A549 (cell line): ENCODE measurements at regions not wholly inside any gene's neighbourhood (a gene's known extent, or its start where the extent isn't known, plus 50 kb on each side); places are given as distances from the start of the nearest gene placed in this dataset.

Experiments
- ATAC-seq, 2 experiments: fragments of 200-7000 bp in 1 of 2; fragments of >200 bp in 1 of 2; cut with Nextera tagmentation in 1 of 2; cut with Tn5 transposase in 1 of 2; 3 replicates each; pipeline versions ENCODE4 v1.8.0 to v1.9.1; 2018 to 2020; ENCODE audit warnings: mild to moderate bottlenecking in 1 of 2, moderate library complexity in 1 of 2
- CTCF ChIA-PET: fragments of 300-600 bp; sonication (Branson Sonifier 250); formaldehyde crosslinking; extraction: SDS; loops from one replicate; lab custom pipeline; 2021; ENCODE audit warnings: antibody characterized with exemption, inconsistent platforms; lab: Yijun Ruan, JAX
- POLR2A ChIA-PET: fragments of 350-600 bp; formaldehyde crosslinking; extraction: SDS; loops from one replicate; lab custom pipeline; 2021; ENCODE audit warnings: antibody characterized with exemption, inconsistent platforms; lab: Yijun Ruan, JAX
- DNase-seq, 2 experiments: peaks; one replicate each; pipeline versions ENCODE4 v3.0.0 to v3.0.0-alpha.2; 2011 to 2016; ENCODE audit warnings: low read depth in 1 of 2, low spot score in 1 of 2
- FAIRE-seq: peaks from 2 replicates; lab custom pipeline; 2011; peaks lifted over from hg19 to GRCh38; lab: Jason Lieb, UNC
- H3K27ac ChIP-seq, 2 experiments: fragments of >200 bp; sonication (Bioruptor Twin); formaldehyde crosslinking; 3 replicates each; pipeline ENCODE4 v1.5.1; 2016 to 2017
- H3K4me1 ChIP-seq: fragments of >200 bp; sonication (Bioruptor Twin); formaldehyde crosslinking; 3 replicates; pipeline ENCODE4 v1.6.1; 2016
- H3K4me2 ChIP-seq: fragments of >200 bp; sonication (Bioruptor Twin); formaldehyde crosslinking; 3 replicates; pipeline ENCODE4 v1.6.1; 2016
- H3K4me3 ChIP-seq: fragments of >200 bp; sonication (Bioruptor Twin); formaldehyde crosslinking; 3 replicates; pipeline ENCODE4 v1.5.1; 2016
- H3K9me3 ChIP-seq: fragments of >200 bp; sonication (Bioruptor Twin); formaldehyde crosslinking; 3 replicates; pipeline ENCODE4 v1.6.1; 2016
- EHF ChIP-seq: fragments of 250-450 bp; sonication (Bioruptor Pico); IDR thresholded peaks from 2 replicates; pipeline ENCODE4 v1.5.0; 2020; ENCODE audit warnings: mild to moderate bottlenecking
- FOXS1 ChIP-seq: fragments of 250-450 bp; sonication (Bioruptor Pico); IDR thresholded peaks from 2 replicates; pipeline ENCODE4 v1.5.0; 2020; ENCODE audit warnings: mild to moderate bottlenecking, moderate library complexity
- HDAC2 ChIP-seq: fragments of 200-600 bp; sonication (generic); IDR thresholded peaks from 2 replicates; pipeline ENCODE4 v1.6.1; 2016
- HOXB13 ChIP-seq: fragments of 250-450 bp; sonication (Bioruptor Pico); IDR thresholded peaks from 2 replicates; pipeline ENCODE4 v1.5.0; 2020; ENCODE audit warnings: low read depth, mild to moderate bottlenecking, moderate library complexity
- KDM5A ChIP-seq: fragments of 200-600 bp; sonication (generic); IDR thresholded peaks from 2 replicates; pipeline ENCODE4 v1.6.1; 2016; ENCODE audit warnings: antibody characterized with exemption, mild to moderate bottlenecking
- MAFK ChIP-seq: fragments of 450-650 bp; IDR thresholded peaks from 2 replicates; pipeline ENCODE4 v1.6.1; 2014; ENCODE audit not compliant: partially characterized antibody
- NPAS2 ChIP-seq: fragments of 250-450 bp; sonication (Bioruptor Pico); IDR thresholded peaks from 2 replicates; pipeline ENCODE4 v1.8.0; 2022; ENCODE audit warnings: mild to moderate bottlenecking, moderate library complexity, borderline replicate concordance
- POLR2AphosphoS2 ChIP-seq: conservative IDR thresholded peaks from 2 replicates; pipeline ENCODE4 v1.6.1; 2012; ENCODE audit warnings: low read length, improper control_type of control experiment, inconsistent platforms
- RARB ChIP-seq: fragments of 250-450 bp; sonication (Bioruptor Pico); IDR thresholded peaks from 2 replicates; pipeline ENCODE4 v1.8.0; 2021; ENCODE audit warnings: mild to moderate bottlenecking, moderate library complexity
- SMC3 ChIP-seq: fragments of >200 bp; sonication (Bioruptor Twin); formaldehyde crosslinking; IDR thresholded peaks from 3 replicates; pipeline ENCODE4 v1.6.1; 2018; ENCODE audit warnings: inconsistent platforms
- TFCP2L1 ChIP-seq: fragments of 250-450 bp; sonication (Bioruptor Pico); IDR thresholded peaks from 2 replicates; pipeline ENCODE4 v1.5.0; 2021; ENCODE audit warnings: mild to moderate bottlenecking
- ZFP36 ChIP-seq: fragments of 450-650 bp; IDR thresholded peaks from 2 replicates; pipeline ENCODE4 v1.6.1; 2014; ENCODE audit warnings: borderline replicate concordance; ENCODE audit not compliant: partially characterized antibody
- ZSCAN20 ChIP-seq: fragments of 250-450 bp; sonication (Bioruptor Pico); IDR thresholded peaks from 2 replicates; pipeline ENCODE4 v1.8.0; 2022; ENCODE audit warnings: mild to moderate bottlenecking, moderate library complexity
- WGBS: methylation state at CpG from one replicate; pipeline ENCODE4 v1.1.6; 2017; ENCODE audit errors: missing lambda C conversion rate; 5-methylcytosine and 5-hydroxymethylcytosine counted together
- TF ChIP-seq, protein P1 (sequence below): fragments of 250-450 bp; sonication (Bioruptor Pico); IDR thresholded peaks from 2 replicates; pipeline ENCODE4 v1.5.0; 2021; ENCODE audit warnings: mild to moderate bottlenecking, moderate library complexity, borderline replicate concordance
- TF ChIP-seq, protein P2 (sequence below): fragments of >200 bp; sonication (Bioruptor Twin); formaldehyde crosslinking; IDR thresholded peaks from 2 replicates; pipeline ENCODE4 v1.6.1; 2016
- TF ChIP-seq, protein P3 (sequence below): fragments of 250-450 bp; sonication (Bioruptor Pico); IDR thresholded peaks from 2 replicates; pipeline ENCODE4 v1.5.0; 2020; ENCODE audit warnings: low read depth, mild to moderate bottlenecking, moderate library complexity

DNA sequence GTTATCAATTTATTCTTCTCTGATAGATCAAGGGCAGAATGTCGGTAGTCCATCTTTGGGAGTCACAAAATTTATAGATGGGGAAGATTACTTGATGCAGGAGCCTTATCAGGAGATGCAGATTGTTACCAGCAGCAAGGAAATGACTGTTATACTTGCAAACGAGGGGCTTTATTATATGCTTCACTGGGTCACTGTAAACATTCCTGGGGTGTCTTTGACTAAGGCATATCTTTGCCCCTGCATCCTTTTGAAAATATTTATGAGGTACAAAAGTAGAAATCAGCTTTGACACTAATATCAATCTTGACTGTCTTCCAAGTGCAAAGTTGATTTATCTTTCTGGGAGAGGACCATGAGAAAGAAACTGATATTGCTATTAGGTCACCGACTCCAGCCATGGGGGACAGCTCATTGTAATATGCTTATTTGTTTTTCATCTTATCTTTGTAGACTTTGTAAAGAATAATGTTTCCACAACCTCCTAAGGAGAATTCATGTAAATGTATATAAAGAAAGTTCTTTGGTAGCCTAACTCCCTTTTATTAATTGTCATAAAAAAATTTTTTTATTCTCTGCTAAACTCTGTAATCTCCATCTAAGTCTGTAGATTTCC lies 177.3 kb upstream of the EMCN start:
- POLR2A ChIA-PET = no interaction called here
- FAIRE-seq = no peak

DNA sequence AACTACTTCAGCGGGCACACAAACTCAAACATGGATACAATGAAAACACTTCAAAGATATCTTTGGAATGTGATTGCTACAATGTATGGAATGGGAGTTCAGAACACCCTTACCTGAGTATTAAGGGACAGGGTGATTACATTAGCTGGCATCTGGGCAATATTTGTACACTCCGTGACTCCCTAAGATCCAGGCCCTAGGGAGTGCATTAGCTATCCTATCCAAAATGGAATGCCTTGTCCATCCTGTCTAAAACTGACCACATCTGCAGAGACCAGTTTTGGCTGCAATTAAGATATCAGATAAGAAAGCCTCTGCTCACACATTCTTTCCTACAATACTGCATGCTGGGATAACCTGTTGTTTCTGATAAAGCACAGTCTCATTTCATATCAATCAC lies 176.6 kb upstream of the EMCN start:
- CTCF ChIA-PET = no interaction called here
- WGBS = 59% methylated on average over 2 of the region's 2 CpGs
- H3K9me3 ChIP-seq = no peaks in the 10 kb centered on the region
- no peak for TF ChIP-seq HOXB13 (CRISPR knock-in tag)
- no peak for TF ChIP-seq NPAS2 (CRISPR knock-in tag)
- TF ChIP-seq, protein P1, sequence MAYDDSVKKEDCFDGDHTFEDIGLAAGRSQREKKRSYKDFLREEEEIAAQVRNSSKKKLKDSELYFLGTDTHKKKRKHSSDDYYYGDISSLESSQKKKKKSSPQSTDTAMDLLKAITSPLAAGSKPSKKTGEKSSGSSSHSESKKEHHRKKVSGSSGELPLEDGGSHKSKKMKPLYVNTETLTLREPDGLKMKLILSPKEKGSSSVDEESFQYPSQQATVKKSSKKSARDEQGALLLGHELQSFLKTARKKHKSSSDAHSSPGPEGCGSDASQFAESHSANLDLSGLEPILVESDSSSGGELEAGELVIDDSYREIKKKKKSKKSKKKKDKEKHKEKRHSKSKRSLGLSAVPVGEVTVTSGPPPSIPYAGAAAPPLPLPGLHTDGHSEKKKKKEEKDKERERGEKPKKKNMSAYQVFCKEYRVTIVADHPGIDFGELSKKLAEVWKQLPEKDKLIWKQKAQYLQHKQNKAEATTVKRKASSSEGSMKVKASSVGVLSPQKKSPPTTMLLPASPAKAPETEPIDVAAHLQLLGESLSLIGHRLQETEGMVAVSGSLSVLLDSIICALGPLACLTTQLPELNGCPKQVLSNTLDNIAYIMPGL (CRISPR knock-in tag) = no peak
- TF ChIP-seq, all 56 proteins: peak for 0
- DNase-seq (no peak), FAIRE-seq (no peak), ATAC-seq (no peak)
- Histone ChIP-seq H3K4me3 (no peak overlapping the region), H3K4me2 (no peak overlapping the region), H3K27ac (no peak overlapping the region), H3K4me1 (no peaks in the 10 kb centered on the region)
- POLR2A ChIA-PET = no interaction called here

More for the DNA sequence above, 177.3 kb upstream of the EMCN start:
- WGBS = 23% methylated on average over 3 of the region's 3 CpGs
- CTCF ChIA-PET = no interaction called here
- no peaks in the 10 kb centered on the region for H3K9me3 ChIP-seq
- H3K27ac ChIP-seq = no peak overlapping the region
- no peak overlapping the region for H3K4me2 ChIP-seq
- no peak for ATAC-seq
- no peak for DNase-seq
- TF ChIP-seq RARB (CRISPR knock-in tag) (no peak), HOXB13 (CRISPR knock-in tag) (no peak), EHF (no peak), TFCP2L1 (CRISPR knock-in tag) (no peak), FOXS1 (no peak), HDAC2 (no peak), MAFK (no peak), SMC3 (no peak), ZFP36 (no peak)
- TF ChIP-seq, protein P2, sequence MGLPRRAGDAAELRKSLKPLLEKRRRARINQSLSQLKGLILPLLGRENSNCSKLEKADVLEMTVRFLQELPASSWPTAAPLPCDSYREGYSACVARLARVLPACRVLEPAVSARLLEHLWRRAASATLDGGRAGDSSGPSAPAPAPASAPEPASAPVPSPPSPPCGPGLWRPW = no peak
- TF ChIP-seq, protein P3, sequence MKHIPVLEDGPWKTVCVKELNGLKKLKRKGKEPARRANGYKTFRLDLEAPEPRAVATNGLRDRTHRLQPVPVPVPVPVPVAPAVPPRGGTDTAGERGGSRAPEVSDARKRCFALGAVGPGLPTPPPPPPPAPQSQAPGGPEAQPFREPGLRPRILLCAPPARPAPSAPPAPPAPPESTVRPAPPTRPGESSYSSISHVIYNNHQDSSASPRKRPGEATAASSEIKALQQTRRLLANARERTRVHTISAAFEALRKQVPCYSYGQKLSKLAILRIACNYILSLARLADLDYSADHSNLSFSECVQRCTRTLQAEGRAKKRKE = no peak
- TF ChIP-seq, protein P1 (CRISPR knock-in tag) = no peak
- H3K4me3 ChIP-seq = no peak overlapping the region
- no peaks in the 10 kb centered on the region for H3K4me1 ChIP-seq

DNA sequence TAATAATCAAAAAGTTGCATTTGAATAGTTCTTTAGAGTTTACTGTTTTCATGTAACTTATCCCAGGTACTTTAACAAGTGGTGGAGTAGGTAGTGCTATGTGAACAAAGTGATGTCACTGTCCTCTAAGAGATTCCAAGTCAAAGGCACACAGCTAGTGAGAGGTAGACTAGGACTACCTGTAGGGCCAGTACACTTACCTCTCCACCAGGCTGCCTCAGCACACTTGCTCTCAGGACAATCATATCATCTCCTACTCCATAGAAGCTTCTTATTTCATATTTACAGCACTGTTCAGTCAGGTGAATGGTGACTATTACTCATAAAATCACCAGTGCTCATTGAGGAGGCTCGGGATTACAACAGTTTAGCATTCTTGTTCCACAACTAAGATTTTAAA lies 173.0 kb upstream of the EMCN start:
- FAIRE-seq (no peak), ATAC-seq (no peak), DNase-seq (no peak)
- WGBS = 38% methylated on average over 1 of the region's 1 CpG
- H3K4me2 ChIP-seq = no peak overlapping the region
- H3K27ac ChIP-seq = no peak overlapping the region
- ChIA-PET POLR2A (no interaction called here), CTCF (no interaction called here)
- TF ChIP-seq KDM5A = no peak
- no peak for TF ChIP-seq POLR2AphosphoS2
- no peak for TF ChIP-seq ZSCAN20 (CRISPR knock-in tag)
- no peaks in the 10 kb centered on the region for H3K4me1 ChIP-seq
- H3K9me3 ChIP-seq = no peaks in the 10 kb centered on the region
- H3K4me3 ChIP-seq = no peak overlapping the region
